ENCODE measurements at regions not wholly inside any gene's neighbourhood (a gene's known extent, or its start where the extent isn't known, plus 50 kb on each side); places are given as distances from the start of the nearest gene placed in this dataset.

DNA sequence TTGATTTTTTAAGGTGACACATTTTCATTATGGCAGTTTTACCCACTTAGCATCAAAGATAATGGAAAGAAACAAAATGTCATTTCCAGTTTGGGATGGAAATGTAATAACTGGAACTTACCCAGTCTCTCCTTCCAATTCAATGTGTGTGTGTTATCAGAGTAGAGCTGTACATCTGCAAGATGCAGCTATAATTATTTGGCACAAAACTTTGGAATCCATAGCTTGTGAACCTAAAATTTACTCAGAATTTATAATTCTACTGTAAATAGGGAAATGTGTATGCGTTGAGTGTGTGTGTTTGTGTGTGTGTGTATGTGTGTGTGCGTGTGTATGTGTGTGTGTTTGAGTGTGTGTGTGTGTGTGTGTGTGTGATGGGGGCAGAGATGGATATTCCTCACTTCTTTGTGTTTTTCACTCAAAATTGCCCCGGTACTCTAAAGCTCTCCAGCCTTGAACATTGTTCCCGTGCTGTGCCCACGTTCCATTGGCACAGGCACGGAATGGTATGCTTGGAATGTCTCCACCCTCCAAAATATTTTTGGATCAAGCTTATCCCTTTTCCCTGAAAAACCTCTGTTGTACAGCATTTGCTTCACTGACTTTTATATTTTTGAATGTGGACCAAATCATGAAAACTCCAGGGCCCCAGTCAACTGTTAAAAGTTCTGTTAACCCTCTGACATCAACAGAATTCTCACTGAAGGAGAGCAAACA is 150.2 kb upstream of the BMP4 start:
- CTCF ChIA-PET = no interaction called here
- no peaks in the 10 kb centered on the region for H3K36me3 Mint-ChIP-seq
- H3K4me3 Mint-ChIP-seq = no peak overlapping the region
- H3K27me3 Mint-ChIP-seq = no peaks in the 10 kb centered on the region
- no peaks in the 10 kb centered on the region for H3K4me1 Mint-ChIP-seq
- H3K9me3 Mint-ChIP-seq = no peaks in the 10 kb centered on the region
- no peak overlapping the region for H3K27ac Mint-ChIP-seq
- DNase-seq = no peak

DNA sequence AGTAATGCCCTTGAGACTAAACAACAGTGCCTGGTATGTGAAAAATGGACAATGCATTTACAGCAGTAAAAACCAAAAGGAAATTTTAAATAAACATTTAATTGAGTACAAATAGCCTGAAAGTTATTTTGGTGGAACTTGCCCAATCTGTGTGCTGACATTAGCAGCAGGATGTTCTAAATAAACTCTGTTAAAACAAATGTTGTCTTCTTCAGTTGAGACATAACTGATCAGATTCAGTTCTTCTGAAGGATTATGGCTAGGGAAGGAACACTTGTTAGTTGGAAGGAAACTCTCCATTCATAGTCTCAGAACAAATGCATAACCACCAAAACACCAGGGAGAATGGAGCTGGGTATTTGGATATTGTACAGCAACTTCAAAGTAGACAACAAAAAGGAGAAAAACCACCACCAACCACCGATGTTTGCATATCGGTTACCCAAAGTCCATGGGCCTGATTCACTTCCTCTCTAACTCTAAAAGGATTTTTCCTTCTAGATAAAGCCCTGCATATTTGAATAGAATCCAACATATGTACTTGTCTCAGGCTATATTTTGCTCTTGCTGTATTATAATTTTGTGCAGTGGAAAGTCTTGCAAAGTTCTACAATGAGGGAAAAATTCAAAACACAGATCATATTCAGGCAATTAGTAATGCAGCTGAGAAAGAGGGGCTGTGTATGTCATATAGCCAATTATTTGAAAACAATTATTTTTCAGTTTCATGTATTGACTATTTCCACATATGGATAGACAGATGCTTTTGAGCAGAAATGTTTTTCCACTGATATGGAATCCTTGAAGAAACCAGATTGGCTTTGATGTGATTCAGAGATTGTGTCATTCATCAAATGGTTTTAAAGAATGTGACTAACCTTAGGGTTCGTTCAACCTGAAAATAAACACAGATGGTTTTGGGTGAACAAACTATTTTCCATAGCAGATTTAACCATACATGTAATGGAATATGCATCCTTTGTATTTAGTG is 152.2 kb upstream of the BMP4 start:
- no peaks in the 10 kb centered on the region for H3K9me3 Mint-ChIP-seq
- no peak overlapping the region for H3K27ac Mint-ChIP-seq
- CTCF ChIA-PET = no interaction called here
- no peak for DNase-seq
- H3K27me3 Mint-ChIP-seq = no peaks in the 10 kb centered on the region
- no peak overlapping the region for H3K4me3 Mint-ChIP-seq
- no peaks in the 10 kb centered on the region for H3K36me3 Mint-ChIP-seq
- H3K4me1 Mint-ChIP-seq = no peaks in the 10 kb centered on the region

DNA sequence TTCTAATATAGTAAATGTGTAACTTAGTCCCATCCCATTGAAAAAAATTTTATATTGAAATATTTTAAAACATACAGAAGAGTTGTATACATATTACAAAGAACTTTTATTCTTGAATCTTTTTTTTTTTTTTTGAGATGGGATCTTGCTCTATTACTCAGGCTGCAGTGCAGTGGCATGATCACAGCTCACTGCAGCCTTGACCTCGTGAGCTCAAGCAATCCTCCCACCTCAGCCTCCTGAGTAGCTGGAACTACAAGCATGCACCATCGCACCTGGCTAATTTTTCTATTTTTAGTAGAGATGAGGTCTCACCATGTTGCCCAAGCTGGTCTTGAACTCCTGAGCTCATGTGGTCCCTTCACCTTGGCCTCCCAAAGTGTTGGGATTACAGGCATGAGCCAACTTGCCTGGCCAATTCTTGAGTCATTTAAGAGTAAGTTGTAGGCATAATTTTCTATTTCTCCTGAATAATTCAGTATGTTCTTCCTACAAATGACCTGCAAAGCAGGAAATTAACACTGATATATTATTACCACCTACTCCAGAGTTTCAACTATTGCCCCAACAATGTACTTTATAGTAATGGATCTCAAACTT is 153.0 kb upstream of the BMP4 start:
- H3K27ac Mint-ChIP-seq = no peak overlapping the region
- CTCF ChIA-PET = no interaction called here
- no peaks in the 10 kb centered on the region for H3K9me3 Mint-ChIP-seq
- H3K27me3 Mint-ChIP-seq = no peaks in the 10 kb centered on the region
- no peaks in the 10 kb centered on the region for H3K4me1 Mint-ChIP-seq
- no peaks in the 10 kb centered on the region for H3K36me3 Mint-ChIP-seq
- no peak for DNase-seq
- no peak overlapping the region for H3K4me3 Mint-ChIP-seq

DNA sequence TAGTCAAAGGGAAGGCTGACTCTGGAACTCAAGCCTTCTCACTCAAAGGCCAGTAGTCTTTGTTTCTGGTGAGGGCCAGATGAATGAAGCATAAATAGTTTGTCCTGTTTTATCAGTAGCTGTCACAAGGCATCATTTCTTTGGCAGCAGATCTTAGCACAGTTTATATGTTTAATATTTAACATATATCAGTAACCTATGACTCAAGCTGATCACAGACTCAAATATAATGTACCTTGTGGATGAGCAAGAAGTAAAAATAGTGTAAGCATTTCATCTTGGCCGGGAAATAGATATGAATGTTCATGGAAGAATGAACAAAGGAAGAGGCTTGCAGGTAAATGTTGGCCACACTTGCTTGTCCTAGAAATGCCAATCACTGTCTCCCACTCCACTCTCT is 158.3 kb upstream of the BMP4 start:
- Mint-ChIP-seq H3K4me3 (no peak overlapping the region), H3K9me3 (no peaks in the 10 kb centered on the region), H3K4me1 (no peaks in the 10 kb centered on the region), H3K27ac (no peak overlapping the region), H3K36me3 (no peaks in the 10 kb centered on the region), H3K27me3 (no peaks in the 10 kb centered on the region)
- no peak for DNase-seq
- CTCF ChIA-PET = no interaction called here

DNA sequence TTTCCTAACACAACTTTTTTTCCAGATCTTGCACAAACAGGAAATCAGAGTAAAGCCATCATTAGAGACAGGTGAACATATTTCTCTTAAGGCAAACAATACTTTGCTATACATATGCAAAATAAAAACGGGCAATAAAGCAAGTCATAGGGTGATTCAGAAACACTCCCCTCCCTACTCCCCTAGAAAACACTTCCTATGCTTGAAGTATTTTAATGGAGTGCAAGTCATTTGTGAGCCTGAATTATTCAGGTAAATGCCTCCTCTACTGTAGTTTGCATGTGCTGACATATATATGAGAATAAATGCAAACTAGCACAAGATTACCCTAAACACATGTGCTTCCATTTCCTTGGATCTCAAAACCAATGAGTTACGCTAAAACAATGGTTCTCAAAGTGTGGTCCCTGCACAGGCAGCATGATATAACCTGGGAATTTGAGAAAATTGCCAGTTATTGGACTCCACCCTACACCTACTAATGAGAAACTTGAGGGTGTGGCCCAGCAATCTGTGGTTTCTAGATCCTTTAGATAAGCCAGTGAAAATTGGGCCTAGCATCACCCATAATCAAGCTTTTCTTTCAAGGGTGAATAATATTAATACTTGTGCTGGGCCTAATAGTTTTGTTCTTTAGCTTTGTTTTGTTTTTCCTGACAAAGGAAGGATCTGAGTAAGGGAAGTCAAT is 159.7 kb upstream of the BMP4 start:
- H3K4me3 Mint-ChIP-seq = no peak overlapping the region
- H3K36me3 Mint-ChIP-seq = no peaks in the 10 kb centered on the region
- H3K9me3 Mint-ChIP-seq = no peaks in the 10 kb centered on the region
- no peak overlapping the region for H3K27ac Mint-ChIP-seq
- no peaks in the 10 kb centered on the region for H3K27me3 Mint-ChIP-seq
- CTCF ChIA-PET = no interaction called here
- DNase-seq = no peak
- no peaks in the 10 kb centered on the region for H3K4me1 Mint-ChIP-seq

DNA sequence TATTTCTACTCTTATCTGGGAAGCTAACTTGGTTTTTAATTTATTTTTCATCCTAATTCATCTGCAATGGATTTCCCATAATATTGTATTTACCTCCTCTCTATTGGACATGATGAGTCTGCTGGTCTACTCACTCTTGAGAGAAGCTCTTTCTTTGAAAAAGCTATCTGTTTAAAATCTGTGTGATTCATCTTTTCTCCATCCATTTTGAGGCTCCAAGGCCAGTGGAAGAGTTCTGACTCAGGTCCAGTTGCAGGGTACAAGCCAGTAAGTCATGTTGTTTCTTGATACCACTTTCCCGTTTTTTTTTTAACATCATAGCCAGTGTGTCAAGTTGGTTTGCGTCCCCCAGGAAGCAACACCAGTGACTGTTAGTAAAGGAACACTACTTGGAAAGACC is 160.3 kb upstream of the BMP4 start:
- no peak for DNase-seq
- no peaks in the 10 kb centered on the region for H3K9me3 Mint-ChIP-seq
- CTCF ChIA-PET = no interaction called here
- H3K27ac Mint-ChIP-seq = no peak overlapping the region
- H3K36me3 Mint-ChIP-seq = no peaks in the 10 kb centered on the region
- no peaks in the 10 kb centered on the region for H3K27me3 Mint-ChIP-seq
- no peaks in the 10 kb centered on the region for H3K4me1 Mint-ChIP-seq
- no peak overlapping the region for H3K4me3 Mint-ChIP-seq

DNA sequence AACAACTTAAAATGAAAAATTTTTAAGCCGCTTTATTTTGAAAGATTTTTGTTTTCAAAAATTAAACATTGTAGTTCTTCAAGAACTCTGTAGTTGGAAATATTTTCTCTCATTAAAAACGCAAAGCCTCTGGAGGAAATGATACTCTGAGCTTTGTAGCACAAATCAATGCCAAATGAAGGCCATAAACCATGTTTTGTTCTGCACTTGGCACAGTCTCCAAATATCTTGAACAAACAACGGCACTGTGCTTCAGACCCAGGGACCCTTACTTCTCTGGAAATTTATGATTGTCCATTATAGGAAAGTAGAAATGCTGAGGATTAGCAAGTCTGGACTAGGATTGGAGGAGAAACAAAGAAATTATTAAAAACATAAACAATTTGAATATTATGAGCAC is 160.8 kb upstream of the BMP4 start:
- no peak for DNase-seq
- Mint-ChIP-seq H3K27me3 (no peaks in the 10 kb centered on the region), H3K4me1 (no peaks in the 10 kb centered on the region), H3K36me3 (no peaks in the 10 kb centered on the region), H3K9me3 (no peaks in the 10 kb centered on the region), H3K4me3 (no peak overlapping the region), H3K27ac (no peak overlapping the region)
- CTCF ChIA-PET = no interaction called here

DNA sequence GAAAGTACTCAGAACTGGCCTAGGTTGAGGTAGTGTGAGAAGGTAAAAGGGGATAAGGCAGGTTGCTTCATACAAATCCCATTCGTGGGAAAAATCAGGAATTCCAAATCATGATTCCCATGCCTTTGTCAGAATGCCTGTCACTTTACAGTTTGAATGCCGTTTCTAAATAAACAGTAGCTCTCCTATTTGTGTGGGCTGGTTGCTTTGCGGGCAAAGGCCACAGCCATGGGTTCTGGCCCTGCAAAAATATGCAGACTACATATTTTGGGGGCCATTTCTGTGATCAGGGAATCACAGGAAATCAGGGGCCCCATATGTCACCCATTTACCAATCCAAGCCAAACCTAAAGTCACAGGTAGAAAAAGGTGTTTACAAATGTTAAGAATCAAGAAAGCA is 161.3 kb upstream of the BMP4 start:
- CTCF ChIA-PET = no interaction called here
- no peaks in the 10 kb centered on the region for H3K9me3 Mint-ChIP-seq
- no peaks in the 10 kb centered on the region for H3K36me3 Mint-ChIP-seq
- no peaks in the 10 kb centered on the region for H3K27me3 Mint-ChIP-seq
- H3K4me3 Mint-ChIP-seq = no peak overlapping the region
- H3K27ac Mint-ChIP-seq = no peak overlapping the region
- DNase-seq = no peak
- H3K4me1 Mint-ChIP-seq = no peaks in the 10 kb centered on the region

DNA sequence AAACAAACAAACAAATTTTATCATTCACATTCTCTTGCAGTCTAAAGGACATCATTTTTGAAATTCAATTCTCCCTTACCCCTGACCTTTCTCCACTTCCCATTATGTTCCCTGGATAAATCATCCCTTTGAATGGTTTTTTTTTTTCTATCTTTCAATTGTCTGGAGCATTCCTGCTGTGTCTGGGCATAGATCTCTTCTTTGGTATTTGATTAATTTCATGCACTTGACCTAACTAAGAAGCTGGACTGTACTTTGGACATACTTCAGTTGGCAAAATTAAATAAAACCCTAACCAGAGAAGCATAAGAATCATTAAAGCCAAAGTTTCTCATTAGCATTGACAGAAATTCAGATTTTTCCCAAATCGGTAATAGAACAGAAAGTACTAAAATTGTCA is 163.6 kb upstream of the BMP4 start:
- Mint-ChIP-seq H3K27me3 (no peaks in the 10 kb centered on the region), H3K27ac (no peak overlapping the region), H3K36me3 (no peaks in the 10 kb centered on the region), H3K4me1 (no peaks in the 10 kb centered on the region), H3K4me3 (no peak overlapping the region), H3K9me3 (no peaks in the 10 kb centered on the region)
- CTCF ChIA-PET = no interaction called here
- no peak for DNase-seq

DNA sequence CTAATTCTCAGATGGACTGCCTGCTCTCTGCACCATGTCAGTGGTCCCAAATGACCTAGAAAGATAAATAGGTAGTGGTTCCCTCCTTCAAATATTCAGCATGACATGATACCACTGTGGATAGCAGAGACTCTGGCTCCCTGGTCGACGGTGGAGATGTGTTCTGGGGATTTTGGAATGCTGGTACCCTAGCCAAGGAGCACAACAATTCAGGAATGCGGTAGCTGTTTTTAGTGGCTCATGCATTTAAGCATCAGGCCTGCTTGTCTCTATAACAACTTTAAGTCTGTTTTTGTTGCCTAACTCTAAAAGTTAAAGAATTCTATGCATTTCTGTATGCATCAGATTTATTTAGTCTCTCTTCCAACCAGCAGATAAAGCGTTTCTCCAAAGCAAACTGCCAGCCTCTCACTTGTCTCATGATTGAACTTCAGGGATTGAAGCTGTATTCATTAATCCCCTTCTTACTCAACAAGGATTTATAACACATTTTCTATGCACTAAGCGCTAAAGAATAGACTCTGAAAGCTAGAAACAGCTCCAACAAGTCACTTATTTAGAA is 164.9 kb upstream of the BMP4 start:
- CTCF ChIA-PET = no interaction called here
- Mint-ChIP-seq H3K4me3 (no peak overlapping the region), H3K36me3 (no peaks in the 10 kb centered on the region), H3K4me1 (no peaks in the 10 kb centered on the region), H3K27me3 (no peaks in the 10 kb centered on the region), H3K27ac (no peak overlapping the region), H3K9me3 (no peaks in the 10 kb centered on the region)
- DNase-seq = no peak

DNA sequence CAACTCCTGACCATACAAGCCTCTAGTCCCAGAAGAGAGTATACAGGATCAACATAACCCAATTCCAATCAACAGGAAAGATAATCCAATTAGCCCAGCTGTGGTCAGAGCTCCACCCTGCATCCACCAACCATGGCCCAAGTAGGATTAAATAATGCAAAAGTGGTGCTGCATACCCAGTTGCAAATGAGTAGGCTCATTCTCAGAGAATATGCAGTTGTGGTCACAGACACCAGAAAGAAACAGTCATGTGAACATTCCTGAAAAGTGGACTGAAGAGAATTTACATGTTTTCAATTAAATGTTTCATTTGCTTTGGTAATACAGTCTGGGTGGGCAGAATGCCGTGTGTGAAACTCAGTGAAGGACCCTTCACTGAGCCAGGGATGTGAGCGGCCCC is 167.2 kb upstream of the BMP4 start:
- DNase-seq = no peak
- H3K4me1 Mint-ChIP-seq = no peaks in the 10 kb centered on the region
- no peaks in the 10 kb centered on the region for H3K27me3 Mint-ChIP-seq
- CTCF ChIA-PET = no interaction called here
- no peaks in the 10 kb centered on the region for H3K36me3 Mint-ChIP-seq
- H3K27ac Mint-ChIP-seq = no peak overlapping the region
- no peaks in the 10 kb centered on the region for H3K9me3 Mint-ChIP-seq
- no peak overlapping the region for H3K4me3 Mint-ChIP-seq

DNA sequence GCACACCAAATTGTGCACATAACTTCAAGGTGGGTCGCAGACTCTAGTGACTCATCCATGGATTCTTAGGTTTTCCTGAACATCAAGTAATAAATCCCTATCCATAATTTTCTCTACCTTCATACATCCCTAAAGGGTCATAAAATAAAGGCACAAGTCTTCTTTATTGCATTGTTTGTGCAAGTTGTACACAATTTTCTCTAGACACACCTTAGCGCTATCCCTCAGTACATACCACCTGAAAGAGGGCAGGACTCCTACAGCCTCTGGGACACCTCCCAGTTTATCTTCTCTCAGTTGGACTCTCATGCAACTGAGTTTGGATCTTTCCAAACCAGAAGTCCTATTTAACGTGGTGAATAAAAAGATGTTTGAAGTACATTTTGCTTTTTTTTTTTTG is 168.5 kb upstream of the BMP4 start:
- CTCF ChIA-PET = no interaction called here
- Mint-ChIP-seq H3K4me3 (no peak overlapping the region), H3K27ac (no peak overlapping the region), H3K9me3 (no peaks in the 10 kb centered on the region), H3K36me3 (no peaks in the 10 kb centered on the region), H3K27me3 (no peaks in the 10 kb centered on the region), H3K4me1 (no peaks in the 10 kb centered on the region)
- DNase-seq = no peak

DNA sequence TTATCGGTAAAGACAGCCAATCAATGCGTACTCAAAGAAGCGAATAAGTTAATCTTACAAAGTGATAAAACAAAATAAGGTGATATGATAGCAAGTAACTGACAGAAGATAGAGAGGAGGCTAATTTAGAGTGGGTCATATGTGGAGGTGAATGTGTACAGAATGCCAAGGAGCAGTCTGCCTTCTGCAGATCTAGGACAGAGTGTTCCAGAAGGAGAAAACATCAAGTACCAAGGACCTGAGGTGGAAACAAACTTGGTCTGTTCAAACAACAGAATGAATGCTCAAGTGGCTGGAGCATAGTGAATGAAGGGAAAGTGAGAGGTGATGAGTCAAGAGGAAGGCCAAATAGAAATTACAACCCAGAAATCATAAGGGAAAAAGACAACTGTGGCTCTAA is 170.3 kb upstream of the BMP4 start:
- CTCF ChIA-PET = no interaction called here
- Mint-ChIP-seq H3K4me1 (no peaks in the 10 kb centered on the region), H3K36me3 (no peaks in the 10 kb centered on the region), H3K4me3 (no peak overlapping the region), H3K9me3 (no peaks in the 10 kb centered on the region), H3K27me3 (no peaks in the 10 kb centered on the region), H3K27ac (no peak overlapping the region)
- DNase-seq = no peak

DNA sequence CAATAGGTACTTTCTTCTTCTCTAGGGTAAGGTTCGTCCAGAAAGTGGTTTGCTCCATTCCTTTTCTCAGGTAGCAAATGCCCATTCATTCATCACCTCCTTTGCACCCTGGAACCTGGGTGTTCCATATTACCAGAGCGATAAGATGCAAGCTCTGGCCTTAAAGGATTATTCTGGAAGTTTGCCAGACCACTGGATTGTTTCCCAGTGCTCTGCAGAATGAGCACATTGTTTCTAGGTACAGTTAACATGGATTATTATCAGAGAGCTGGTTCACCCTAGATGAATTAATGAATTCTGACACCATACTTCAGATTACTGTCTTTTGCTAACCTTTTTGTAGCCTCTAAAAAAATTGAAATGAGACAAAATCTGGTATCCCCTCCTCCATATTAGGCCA is 170.9 kb upstream of the BMP4 start:
- DNase-seq = no peak
- CTCF ChIA-PET = no interaction called here
- H3K9me3 Mint-ChIP-seq = no peaks in the 10 kb centered on the region
- no peaks in the 10 kb centered on the region for H3K27me3 Mint-ChIP-seq
- H3K27ac Mint-ChIP-seq = no peak overlapping the region
- no peaks in the 10 kb centered on the region for H3K36me3 Mint-ChIP-seq
- no peaks in the 10 kb centered on the region for H3K4me1 Mint-ChIP-seq
- no peak overlapping the region for H3K4me3 Mint-ChIP-seq

Data from activated naive CD4-positive, alpha-beta T cell treated with anti-CD3 and anti-CD28 coated beads, Interleukin-2, amount 10 ng/mL, durations not matched to agents 7 days and 5 days (primary cell).